ENCODE measurements at regions not wholly inside any gene's neighbourhood (a gene's known extent, or its start where the extent isn't known, plus 50 kb on each side); places are given as distances from the start of the nearest gene placed in this dataset.

- no peak for ATAC-seq (ENCODE audit: insufficient read depth, low FRiP score)
- TF ChIP-seq CTCF (IDR thresholded peaks at IDR 0.05; ENCODE audit: control extremely low read depth, extremely low read depth) = no peak
- H3K9me3 ChIP-seq (ENCODE audit: control insufficient read depth in 4 of 4, insufficient read depth in 3 of 4, low read length in 3 of 4) = no peaks in the 10 kb centered on the region
- H3K9ac ChIP-seq (ENCODE audit: insufficient read depth in 1 of 2, low read length in 2 of 2) = no peak overlapping the region
- WGBS, 2 donors = 76 to 79% methylated on average over 6 of the region's 6 CpGs
- no peak overlapping the region for H3K4me3 ChIP-seq
- peaks cover 0 to 35% (median 31%) of the 10 kb centered on the region in 3 donors for H3K27me3 ChIP-seq (ENCODE audit: control insufficient read depth in 3 of 3, insufficient read depth in 3 of 3, low read length in 2 of 3)
- peaks cover 0 to 4% (median 1%) of the 10 kb centered on the region in 5 donors for H3K4me1 ChIP-seq (ENCODE audit: control insufficient read depth in 5 of 5, insufficient read depth in 5 of 5, low read length in 5 of 5)
- no peak for DNase-seq
- no peaks in the 10 kb centered on the region for H3K36me3 ChIP-seq (ENCODE audit: control insufficient read depth in 4 of 4, insufficient read depth in 4 of 4, low read length in 4 of 4)
- no peak overlapping the region for H3K27ac ChIP-seq (ENCODE audit: low read depth in 1 of 2, low read length in 1 of 2)
Measured at GRCh38 chr12:77323788-77324415, 258.5 kb upstream of the E2F7 start.

GRCh38 chr12:77319166-77319565 lies 253.8 kb upstream of the E2F7 start:
- ATAC-seq (ENCODE audit: insufficient read depth, low FRiP score) (no peak), DNase-seq (no peak)
- Histone ChIP-seq H3K9ac (ENCODE audit: insufficient read depth in 1 of 2, low read length in 2 of 2) (no peak overlapping the region), H3K36me3 (ENCODE audit: control insufficient read depth in 4 of 4, insufficient read depth in 4 of 4, low read length in 4 of 4) (no peaks in the 10 kb centered on the region), H3K27me3 (ENCODE audit: control insufficient read depth in 3 of 3, insufficient read depth in 3 of 3, low read length in 2 of 3) (peaks cover 0 to 12% (median 0%) of the 10 kb centered on the region in 3 donors), H3K9me3 (ENCODE audit: control insufficient read depth in 4 of 4, insufficient read depth in 3 of 4, low read length in 3 of 4) (no peaks in the 10 kb centered on the region), H3K4me1 (ENCODE audit: control insufficient read depth in 5 of 5, insufficient read depth in 5 of 5, low read length in 5 of 5) (peaks cover 0 to 3% (median 0%) of the 10 kb centered on the region in 5 donors), H3K27ac (ENCODE audit: low read depth in 1 of 2, low read length in 1 of 2) (no peak overlapping the region), H3K4me3 (no peak overlapping the region)
- WGBS, 2 donors = 89 to 93% methylated on average over 2 of the region's 2 CpGs
- no peak for TF ChIP-seq CTCF (IDR thresholded peaks at IDR 0.05; ENCODE audit: control extremely low read depth, extremely low read depth)

- H3K9me3 ChIP-seq (ENCODE audit: control insufficient read depth in 4 of 4, insufficient read depth in 3 of 4, low read length in 3 of 4) = no peaks in the 10 kb centered on the region
- no peaks in the 10 kb centered on the region for H3K27me3 ChIP-seq (ENCODE audit: control insufficient read depth in 3 of 3, insufficient read depth in 3 of 3, low read length in 2 of 3)
- H3K9ac ChIP-seq (ENCODE audit: insufficient read depth in 1 of 2, low read length in 2 of 2) = no peak overlapping the region
- 71 to 85% methylated on average over 3 of the region's 3 CpGs for WGBS, 2 donors
- ATAC-seq (ENCODE audit: insufficient read depth, low FRiP score) = no peak
- no peak overlapping the region for H3K27ac ChIP-seq (ENCODE audit: low read depth in 1 of 2, low read length in 1 of 2)
- no peaks in the 10 kb centered on the region for H3K4me1 ChIP-seq (ENCODE audit: control insufficient read depth in 5 of 5, insufficient read depth in 5 of 5, low read length in 5 of 5)
- no peak overlapping the region for H3K4me3 ChIP-seq
- no peak for TF ChIP-seq CTCF (IDR thresholded peaks at IDR 0.05; ENCODE audit: control extremely low read depth, extremely low read depth)
- DNase-seq = no peak
- H3K36me3 ChIP-seq (ENCODE audit: control insufficient read depth in 4 of 4, insufficient read depth in 4 of 4, low read length in 4 of 4) = no peaks in the 10 kb centered on the region
Measured at GRCh38 chr12:77315407-77315806, 250.0 kb upstream of the E2F7 start.

Data from lung (tissue), 11 donors.